Tongue (tissue), 1 donor: ENCODE measurements at regions not wholly inside any gene's neighbourhood (a gene's known extent, or its start where the extent isn't known, plus 50 kb on each side); places are given as distances from the start of the nearest gene placed in this dataset.
"Not testable (repeated sequence)": the region's sequence is repeated elsewhere in the genome, so short reads cannot be mapped to it uniquely, and the experiment has no call there.

Experiments
- DNase-seq: peaks from one replicate; pipeline ENCODE4 v3.0.0-alpha.2; 2015

DNA sequence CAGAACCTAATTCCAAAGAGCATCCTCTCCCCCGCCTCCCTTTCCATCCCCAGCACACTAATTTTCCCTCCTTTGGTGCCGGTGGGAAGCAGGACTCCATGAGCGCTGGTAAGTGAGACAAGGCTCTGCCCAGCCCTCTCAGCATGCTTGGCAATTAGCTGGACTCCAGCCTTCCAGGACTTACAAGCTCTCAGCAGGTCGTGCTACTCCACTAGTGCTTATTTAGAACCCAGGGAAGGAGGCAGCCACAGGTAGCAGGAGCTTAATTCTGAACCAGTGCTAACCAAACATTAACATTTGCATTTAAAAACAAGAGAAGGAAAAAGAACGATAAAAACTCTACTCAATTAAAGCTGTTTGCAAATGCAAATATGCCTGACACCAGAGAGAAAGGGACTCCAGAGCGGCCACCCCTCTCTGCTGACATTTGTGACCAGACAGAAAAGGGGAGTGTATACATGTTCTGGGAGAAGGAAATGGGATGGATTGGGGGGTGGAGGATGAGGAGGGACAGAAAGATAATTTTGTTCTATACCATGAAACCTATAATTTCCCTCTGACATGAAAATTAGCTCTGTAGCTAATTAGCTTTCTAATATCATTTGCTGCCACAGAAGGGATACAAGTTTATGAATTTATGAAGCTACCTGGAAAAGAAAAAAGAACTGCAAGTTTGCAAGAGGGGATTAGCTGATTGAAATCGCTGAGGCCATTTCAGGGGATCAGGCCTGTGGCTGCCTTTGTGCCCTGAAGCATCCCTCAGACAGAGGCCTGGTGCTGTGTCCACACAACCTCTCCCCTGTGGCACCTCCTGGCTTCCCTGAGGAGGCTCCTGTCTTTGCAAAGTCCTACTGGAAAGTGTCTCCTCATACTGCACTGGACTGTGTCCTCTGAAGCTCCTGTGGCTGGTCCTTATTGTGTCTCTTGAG lies 266.3 kb downstream of the SEC61B start:
- DNase-seq: no peak

DNA sequence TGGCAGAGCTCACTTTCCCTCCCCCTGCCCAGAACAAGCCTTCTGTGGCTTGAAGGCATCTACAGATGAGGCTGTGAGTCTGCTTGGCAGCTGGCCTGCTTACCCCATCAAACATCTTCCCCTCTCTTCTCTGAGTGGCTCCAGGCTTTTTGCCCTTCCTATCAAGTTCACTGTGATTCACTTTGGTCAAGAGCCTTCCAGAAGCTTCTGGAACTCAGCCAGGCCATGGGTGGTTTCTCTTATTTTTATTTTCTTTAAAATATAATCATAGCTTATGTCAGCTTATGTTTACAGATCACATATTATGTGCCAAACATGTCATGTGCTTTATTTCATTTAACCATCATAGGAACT lies 267.0 kb downstream of the SEC61B start:
- no peak for DNase-seq

DNA sequence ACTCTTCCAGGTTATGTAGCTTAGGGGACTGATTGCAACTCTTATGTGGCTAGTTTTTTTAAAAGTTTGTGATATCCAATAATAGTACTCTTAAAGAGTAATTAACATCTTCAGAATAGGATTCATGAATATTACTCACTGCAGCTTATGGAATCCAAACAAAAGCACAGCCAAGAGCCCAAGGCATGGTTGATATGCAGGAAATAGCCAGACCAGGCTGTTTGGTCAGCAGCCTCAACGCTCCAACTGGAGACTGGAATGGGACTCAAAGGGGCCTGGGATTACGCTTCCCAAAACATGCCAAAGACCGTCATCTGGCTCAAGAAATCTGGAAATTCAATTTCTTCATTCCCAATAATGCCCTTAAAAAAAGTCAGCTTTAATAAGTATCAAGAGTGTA lies 268.6 kb downstream of the SEC61B start:
- no peak for DNase-seq

DNA sequence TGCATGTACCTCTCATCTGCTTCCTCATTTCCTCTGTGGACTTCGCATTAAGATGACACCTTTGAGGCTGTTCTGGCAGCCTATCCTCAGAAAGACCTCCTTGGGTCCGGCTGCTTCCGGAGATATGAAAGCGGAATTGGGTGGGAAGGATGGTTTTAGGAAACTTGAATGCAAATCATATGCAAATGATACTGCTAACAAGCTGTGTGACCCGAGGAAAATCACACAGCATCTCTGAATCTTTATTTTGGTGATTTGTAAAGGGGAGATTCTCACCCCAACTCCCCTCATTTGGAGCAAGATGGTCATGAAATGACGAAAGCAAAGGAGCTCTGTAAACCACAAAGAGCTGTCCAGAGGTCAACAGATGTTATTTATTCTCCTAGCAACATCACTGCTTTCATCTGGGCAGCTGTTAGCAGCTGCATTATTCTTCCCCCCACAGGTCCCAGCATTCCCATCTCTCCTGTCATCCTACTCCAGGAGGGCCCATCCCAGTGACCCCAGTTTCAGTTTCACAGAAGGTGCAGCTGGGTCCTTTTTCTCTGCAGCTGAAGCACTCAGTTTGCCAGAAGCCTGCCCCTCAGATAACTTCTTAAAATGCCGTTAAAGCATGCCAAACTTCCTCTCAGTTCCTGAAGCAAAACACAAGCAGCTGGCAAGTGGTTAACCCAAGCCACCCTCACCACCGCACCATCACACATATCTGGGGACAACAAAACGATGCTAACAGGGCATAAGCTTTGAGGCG lies 269.5 kb downstream of the SEC61B start:
- DNase-seq: peak; percentile 86

DNA sequence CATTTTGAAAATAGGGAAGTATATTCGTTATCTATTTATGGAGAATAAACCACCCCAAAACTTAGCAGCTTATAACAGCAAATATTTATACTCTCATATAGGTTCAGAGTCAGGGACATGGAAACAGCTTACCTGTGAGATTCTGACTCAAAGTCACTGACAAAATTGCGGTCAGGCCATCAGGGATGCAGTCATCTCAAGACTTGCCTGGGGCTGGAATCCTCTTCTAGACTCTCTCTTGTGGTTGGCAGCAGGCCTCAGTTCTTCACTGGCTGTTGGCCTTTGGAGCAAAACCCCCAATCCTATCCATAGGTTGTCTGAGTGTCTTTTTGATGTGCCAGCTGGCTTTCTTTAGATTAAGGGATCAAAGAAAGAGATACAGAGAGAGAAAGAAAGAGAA lies 275.6 kb downstream of the SEC61B start:
- no peak for DNase-seq

DNA sequence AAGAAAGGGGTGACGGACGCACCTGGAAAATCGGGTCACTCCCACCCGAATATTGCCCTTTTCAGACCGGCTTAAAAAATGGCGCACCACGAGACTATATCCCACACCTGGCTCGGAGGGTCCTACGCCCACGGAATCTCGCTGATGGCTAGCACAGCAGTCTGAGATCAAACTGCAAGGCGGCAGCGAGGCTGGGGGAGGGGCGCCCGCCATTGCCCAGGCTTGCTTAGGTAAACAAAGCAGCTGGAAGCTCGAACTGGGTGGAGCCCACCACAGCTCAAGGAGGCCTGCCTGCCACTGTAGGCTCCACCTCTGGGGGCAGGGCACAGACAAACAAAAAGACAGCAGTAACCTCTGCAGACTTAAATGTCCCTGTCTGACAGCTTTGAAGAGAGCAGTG lies 276.9 kb downstream of the SEC61B start:
- not testable (repeated sequence) for DNase-seq

DNA sequence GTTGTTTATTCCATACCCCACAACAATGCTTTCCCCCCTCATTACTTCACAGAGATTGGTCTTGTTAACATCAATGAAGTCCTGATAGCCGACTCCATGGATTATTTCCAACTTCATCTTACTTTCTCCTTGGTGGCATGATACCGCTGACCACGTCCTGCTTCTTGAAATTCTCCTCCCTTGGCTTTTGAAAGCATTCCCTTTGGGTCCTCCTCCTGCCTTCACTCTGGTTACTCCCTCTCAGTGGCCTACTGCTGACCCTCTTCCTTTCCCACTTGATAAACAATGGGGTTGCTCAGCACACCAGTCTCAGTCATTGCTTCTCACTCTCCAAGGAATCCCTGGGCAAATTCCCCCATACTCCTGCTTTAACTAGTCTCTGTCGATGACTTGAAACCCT lies 283.9 kb downstream of the SEC61B start:
- no peak for DNase-seq

DNA sequence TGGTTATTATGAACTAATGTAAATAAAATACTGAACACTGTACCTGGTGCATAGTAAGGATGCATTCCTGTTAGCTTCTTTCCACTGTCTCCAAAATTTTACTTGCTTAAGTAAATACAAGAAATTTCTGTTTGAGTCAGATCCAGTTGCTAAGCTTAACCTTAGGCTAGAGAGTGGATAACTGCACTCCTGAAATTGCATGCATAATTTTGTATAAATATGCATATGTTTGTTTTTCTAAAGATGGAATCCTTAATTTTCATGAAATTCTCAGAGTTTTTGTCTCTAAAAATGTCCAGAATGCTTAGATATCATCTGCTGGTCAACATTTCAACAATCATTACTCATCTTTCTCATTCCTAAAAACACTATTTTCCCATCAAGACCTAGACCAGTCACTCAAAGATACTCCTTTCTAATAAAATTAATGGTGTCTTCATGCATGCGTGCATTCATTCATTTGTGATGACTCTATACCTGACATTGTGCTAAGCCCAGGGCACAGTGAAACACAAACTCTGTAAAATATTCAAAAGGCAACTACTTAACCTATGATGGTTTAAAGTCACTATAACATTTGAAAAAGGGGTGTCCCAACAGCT lies 284.8 kb downstream of the SEC61B start:
- no peak for DNase-seq

DNA sequence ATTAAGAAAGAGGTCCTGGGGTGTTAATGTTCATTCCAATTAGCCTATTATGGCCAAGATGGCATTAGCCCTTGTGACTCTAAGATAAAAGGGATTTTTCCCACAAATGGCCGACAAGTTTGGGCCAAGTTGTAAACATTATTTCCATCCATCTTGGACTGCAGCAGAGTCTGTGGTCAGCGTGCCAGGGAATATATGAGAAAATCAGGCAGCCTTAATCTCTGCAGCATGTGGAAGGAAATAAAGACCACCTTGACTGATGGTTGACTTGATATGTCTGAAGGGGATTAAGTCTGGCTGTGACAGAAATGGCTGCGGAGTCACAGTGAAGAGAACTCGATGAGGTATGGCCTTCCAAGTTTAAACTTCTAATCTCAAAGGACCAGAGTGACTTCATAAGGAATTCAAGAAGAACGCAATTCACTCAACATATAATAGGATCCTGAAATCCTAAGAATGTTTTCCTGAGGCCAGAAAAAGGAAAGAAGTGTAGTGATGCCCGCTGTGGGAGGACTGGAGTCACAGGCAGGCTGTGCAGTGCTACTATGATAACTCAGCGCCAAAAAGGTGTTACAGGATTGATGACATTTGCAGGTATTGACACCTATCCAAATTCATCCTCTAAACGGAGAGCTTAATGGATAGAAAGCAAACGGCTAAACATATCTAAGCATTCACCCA lies 287.1 kb downstream of the SEC61B start:
- DNase-seq: peak; percentile 32

DNA sequence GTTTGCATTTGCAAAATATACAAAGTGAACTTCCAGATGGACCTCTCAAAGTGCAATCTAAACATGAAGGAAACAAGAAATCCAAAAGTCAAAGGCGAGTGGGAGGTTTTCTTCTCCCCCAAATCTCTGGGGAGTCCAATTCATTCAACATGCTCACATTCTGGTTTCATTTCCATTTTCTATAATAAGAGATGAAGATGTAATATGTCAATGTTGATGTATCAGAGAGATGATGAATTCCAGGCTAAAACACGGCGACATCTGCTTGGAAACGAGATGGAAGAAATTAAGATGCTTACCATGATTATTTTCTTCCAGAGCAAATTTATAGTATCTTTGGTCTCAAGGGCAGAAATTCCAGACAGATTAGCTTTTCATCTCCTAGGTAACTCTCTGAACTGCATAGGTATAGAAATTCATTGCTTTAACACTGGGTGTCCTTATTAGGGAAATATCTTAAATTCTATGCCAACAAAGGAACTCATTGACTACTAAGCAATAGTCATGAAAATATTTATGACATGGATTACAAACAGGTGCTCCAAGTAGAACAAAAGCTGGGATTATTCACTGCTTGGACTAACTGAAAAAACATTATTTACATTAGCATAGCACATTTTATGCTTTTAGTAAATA lies 287.9 kb downstream of the SEC61B start:
- DNase-seq: peak; percentile 61

DNA sequence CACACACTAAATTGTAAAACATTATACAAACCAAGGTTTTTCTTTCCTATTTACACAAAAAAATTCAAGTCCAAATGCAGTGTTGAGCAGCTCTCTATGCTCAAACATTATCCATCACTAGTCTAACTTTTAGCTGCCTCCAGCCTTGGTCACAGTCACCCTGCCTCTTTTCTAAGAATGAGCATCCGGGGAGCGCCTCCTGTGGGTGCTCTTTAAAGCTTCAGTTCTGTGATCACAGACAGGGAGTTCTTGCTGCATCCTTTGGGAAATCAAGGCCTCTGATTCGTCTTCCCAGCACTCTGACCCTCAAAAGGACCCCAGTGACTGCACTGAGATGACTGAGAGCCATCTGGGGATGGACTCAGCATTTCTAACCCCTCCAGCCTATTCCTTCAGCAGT lies 289.6 kb downstream of the SEC61B start:
- no peak for DNase-seq

DNA sequence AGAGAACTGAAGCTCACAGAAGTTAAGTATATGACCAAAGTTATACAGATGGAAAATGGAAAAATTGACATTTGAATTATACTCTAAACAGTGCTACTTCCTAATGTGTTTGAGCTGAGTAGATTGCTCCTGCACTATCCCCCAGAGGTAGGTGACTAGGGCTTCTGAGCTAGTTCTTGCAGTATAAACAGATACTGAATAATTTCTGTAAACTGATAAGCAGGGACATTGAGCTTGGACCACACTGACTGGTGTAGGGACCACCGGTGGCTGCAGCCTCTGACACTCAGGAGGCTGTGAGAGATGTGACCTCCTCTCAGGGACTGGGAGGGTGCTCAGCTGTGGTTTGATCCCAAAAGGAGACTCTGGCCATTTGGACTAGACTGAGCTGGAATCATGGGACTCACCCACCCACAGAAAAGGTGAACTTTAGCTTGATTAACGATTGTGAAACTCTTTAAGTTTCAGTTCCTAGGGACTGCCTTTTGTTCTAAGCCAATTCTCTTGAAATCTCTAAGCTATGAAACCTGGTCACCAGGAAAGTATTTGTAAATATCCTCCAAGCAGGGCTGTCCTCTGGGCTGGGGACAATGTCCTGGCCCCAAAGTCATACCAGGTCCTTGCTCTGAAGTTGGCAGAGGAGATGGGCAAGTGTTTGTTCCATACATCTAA lies 291.5 kb downstream of the SEC61B start:
- DNase-seq: no peak

DNA sequence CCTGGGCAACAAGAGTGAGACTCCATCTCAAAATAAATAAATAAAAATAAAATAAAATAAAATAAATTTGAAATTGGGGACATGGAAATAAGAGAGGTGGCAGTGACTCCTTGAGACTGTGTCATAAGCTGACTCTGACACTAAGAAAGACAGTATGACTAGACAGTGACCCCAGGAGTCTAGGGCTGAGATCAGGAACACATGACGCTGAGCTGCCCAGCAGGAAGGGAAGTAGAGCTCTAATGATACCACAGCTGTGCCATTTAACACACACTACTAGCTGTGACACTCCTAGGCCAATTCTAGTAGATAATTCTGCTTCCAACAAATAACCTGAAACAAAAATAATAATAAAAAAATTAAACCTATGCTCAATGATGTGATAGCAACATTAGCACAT lies 293.0 kb downstream of the SEC61B start:
- DNase-seq: no peak

DNA sequence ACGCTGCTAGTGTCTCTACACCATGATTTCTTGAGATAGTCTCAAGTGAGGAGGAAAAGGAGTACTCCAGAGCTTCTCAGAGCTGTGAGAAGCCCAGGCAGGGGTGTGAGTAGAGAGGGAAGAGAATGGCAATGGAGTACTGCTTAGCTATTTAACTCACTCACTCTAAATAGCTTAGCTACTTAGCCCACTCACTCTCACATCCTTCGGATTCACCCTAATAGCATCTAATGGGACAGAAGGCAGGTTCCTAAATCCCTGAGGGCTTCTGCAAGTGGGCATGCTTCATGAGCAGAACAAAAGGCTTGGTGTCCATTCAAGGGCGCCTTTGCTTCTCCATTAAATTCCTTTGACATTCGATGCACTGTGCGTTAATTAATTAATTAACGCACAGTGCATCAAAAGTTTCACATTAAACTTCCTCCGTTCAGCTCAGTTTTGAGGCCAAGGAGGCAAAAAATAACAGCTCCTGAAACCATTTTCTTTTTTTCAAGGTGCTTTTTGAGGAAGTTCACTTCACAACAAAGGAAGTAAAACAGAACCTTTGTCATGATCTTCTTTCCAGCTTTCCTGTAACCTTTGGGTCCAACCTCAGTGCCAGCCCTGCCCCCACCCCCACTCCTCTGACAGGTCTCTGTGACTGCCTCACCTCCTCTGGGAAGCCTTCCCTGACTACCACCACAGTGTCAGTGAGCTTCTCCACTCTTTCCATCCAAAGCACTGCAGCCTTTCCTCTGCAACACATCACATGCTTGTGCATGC lies 294.0 kb downstream of the SEC61B start:
- DNase-seq: no peak

DNA sequence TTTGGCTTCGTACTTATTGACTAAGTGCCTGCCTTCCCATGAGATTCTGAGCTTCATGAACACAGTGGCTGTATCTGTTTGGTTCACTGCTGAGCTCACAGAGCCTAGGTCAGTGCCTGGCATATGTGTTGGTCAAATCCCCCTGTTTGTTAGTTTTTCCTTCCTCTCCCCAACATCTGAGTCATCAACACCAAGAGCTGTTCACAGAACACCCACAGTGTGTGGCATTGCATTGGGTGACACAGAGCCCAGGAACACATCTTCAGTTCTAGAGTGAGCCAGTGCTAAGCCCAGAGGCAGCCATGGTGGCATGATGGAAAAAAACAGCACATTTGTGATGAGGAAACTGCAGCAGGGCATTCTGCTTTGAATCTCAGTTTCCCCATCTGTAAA lies 294.6 kb downstream of the SEC61B start:
- no peak for DNase-seq

DNA sequence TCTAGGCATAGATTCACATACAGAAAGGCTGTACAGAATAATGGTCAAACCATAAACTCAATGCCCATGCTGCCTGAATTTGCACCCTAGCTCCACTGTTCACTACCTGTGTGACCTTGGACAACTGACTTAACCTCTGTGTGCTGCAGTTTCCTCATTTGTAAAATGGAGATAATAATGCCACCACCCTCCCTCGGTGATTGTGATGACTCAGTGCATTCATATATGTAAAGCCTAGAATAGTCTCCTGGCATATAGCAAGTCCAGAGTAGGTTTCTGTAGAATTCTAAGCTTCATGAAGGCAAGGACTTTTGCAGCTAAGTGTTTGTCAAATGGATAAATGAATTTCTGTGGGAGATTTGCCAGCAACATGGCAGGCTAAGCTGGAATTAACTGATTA lies 297.8 kb upstream of the NR4A3 start:
- DNase-seq: no peak

DNA sequence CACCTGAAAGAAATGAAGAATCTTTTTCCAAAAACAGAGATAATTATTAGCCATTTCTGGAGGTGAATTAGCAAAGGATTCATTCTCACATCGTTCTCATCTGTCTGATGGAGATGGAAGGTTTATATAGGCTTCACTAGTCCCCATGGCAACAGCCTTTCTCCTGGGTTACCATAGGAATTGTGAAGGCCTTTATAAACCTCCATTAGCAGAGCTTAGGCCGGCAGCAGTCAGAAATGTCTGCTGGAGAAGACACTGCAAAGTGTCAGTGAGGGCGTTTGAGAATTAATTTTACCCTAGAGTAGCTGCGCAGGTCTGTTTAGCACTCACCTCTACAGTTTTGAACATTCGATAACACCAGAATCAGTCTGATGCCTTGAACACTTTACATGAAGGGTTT lies 290.4 kb upstream of the NR4A3 start:
- DNase-seq: no peak

DNA sequence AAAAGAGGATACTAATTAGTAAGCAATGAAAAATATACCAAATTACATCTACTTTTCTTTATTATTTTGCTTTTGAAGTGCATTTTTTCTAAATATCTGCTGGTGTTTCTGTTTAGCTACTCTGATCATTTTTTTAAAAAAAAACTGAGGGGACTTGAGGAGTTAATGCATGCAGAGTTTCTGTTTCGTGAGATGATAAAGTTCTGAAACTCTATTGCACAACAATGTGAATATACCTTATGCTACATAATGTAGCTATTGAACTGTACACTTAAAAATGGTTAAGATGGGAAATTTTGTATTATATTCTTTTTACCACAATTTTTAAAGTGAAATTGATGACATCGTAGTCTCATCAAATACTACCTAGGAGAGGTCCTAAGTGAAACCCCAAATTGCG lies 288.3 kb upstream of the NR4A3 start:
- DNase-seq: no peak

DNA sequence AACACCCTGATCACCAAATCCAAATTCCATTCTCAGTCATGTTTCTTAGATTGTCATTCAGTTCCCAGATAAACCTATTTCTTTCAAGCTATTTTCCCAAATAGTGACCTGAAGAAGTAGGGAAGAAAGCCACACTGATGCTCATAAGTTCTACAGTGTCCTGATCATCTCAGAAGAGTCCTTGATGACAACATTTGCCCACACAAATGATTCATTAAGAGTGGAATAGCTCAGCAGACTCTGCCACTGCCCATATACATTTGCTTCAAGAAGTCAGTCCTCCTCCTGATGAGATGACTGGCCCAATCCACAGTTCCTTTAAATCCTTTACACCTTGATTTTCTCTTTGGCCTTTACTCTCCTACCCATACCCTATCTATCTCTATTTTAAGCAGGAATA lies 283.7 kb upstream of the NR4A3 start:
- no peak for DNase-seq

DNA sequence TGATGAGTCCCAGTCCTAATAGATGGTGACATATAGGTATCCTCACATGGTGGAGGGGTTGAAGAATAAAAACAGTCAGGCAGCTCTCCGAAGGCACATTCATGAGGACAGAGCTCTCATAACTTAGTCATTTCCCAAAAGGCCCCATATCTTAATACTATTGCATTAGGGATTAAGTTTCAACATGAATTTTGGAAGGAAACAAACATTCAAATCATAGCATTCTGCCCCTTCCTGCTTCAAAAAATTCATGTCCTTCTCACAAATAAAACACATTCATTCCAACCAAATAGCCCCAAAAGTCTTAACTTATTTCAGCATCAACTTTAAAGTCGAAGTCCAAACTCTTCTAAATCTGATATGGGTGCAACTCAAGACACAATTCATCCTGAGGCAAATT lies 277.2 kb upstream of the NR4A3 start:
- DNase-seq: no peak

DNA sequence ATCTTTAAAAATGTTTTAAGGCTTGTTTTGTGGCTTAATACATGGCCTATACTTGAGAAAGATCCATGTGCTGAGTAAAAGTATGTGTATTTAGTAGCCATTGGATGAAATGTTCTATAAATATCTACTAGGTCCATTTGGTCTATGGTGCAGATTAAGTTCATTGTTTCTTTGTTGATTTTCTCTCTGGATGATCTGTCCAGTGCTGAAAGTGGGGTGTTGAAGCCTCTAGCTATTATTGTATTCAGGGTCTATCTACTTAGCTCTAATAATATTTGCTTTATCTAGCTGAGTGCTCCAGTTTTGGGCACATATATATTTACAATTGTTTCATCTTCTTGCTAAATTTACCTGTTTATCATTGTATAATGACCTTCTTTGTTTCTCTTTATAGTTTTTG lies 272.2 kb upstream of the NR4A3 start:
- no peak for DNase-seq
